Midbrain (tissue), 1 donor: ENCODE measurements at regions not wholly inside any gene's neighbourhood (a gene's known extent, or its start where the extent isn't known, plus 50 kb on each side); places are given as distances from the start of the nearest gene placed in this dataset.

Source experiments
- DNase-seq: peaks from one replicate; lab custom pipeline; 2025; lab: John Stamatoyannopoulos, UW

- no peak for DNase-seq
Observed at GRCh38 chr1:221162352-221162751, 283.1 kb downstream of the HLX start.

DNA sequence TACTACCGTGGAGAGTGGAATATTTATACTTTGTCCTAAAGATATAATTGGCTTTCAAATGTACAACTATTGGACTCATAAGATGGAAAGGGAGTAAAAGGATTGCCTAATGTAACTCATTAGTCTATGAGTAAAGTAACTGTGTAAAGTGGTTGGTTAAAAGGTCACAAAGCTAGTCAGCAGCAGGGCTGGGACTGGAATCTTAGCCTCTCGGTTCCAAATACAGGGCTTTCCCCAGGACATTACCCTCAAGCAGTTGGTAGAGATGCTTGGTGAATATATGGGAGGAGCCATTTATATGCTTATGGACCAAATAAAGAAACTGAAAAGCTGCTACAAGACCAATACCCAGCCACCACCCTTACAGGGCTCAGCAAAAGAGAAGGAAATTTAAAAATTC, 283.7 kb downstream of the HLX start:
- no peak for DNase-seq

- no peak for DNase-seq
Observed at GRCh38 chr1:221164029-221164428, 284.8 kb downstream of the HLX start.

DNA sequence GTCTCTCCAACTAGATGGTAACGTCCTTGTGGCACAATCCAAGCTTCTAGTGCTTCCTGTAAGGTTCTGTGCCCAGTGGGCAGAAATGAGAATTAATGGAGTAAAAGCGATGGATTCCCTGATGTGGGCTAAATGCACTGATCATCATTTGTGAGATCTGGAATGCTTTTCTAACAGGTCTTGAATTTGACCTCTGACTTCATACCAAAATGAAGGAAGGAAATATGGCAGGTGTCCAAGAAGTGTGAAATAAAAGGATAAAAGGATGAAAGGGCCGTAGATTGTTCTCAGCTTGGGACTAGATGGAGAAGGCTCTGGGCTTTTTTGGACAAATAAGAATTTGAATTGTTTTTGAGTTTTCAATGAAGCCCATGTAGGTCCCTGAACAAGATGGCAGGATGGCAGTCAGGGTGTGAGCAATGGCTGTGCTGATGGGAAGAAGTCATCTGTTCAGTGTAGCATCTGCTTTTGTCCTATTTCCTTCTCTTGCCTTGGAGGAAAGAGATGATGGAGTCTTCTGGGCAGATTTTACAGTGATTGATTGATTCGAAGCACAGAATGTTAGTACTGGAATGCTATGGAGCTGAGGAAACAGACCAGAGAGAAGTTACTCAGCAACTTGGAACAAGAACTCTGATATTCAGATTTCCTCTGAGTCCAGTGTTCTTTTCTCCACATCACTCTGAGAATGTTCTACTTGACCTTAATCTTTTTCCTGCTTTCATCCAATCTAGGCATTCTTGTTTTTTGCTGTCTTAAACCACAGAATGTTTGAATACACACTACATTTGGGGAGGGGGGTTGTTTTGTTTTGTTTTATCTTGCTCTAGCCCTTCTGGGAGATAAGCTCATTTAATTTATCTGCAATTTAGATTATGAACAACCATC, 286.0 kb downstream of the HLX start:
- no peak for DNase-seq

DNA sequence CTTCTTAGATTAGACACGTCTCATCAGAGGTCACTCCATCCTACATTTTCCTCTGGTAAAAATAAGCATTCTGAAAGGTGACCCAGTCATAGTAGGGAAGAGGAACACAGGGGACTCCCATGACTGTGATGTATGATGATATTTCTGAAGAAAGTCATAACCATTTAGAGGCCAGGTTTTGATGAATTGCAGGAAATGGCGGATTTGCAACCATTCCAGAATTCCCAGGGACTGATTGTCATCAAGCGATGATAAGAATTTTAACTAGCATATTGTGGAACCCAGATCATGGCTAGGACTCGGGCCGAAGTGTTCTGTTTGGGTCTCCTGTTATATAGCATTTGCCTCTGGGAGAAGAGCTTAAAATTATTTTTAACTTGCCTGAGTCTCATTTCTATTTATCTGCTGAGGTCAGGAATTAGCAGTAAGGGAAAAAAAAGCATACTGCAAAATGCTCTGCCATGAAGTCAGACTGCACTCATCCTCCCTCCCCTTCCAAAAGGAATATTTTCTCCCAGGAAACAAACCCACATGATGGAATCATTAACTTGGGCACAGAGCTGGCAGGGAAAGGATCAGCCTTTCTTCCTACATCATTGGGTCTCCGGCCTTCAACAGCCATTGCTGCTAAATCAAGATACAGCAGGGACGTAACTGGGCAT, 286.7 kb downstream of the HLX start:
- no peak for DNase-seq

- no peak for DNase-seq
Observed at GRCh38 chr1:221166559-221167318, 287.5 kb downstream of the HLX start.

DNA sequence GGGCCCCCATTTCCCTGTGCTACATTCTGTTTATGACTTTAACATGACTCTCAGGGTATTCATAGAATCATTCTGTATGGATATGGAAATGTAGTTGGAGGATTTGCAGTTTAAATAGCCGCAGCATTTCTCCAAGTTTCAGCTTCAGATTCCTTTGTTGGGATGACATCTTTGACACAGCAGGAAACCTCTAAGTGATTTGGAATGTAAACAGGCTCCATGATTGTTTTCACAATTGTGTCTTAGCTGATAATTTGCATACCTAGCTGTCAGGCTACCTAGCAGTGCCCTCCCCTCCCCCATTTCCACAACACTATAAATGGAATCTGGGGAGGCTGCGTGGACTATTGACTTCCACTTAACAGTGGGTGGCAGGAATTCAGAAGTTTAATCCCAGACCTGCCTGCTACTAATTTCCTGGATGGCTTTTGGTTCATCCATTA, 290.2 kb downstream of the HLX start:
- DNase-seq: no peak

DNA sequence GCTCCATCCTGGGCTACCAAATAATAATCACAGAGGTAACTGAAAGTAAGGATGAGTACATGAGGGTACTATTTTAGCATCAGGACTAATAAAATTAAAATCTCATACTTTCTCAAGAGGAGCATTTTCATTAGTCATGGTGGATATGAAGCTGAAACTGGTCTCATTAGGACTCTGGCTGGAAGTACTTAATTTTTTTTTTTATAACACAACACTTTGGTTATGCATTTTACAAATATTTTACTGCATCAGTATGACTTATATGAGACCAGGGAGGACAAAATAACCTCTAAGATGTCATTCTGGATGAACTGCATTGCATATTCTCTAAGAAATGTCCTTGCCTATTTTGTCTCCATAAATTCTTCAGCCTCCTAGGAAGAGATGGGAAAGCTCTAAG, 290.9 kb downstream of the HLX start:
- no peak for DNase-seq

DNA sequence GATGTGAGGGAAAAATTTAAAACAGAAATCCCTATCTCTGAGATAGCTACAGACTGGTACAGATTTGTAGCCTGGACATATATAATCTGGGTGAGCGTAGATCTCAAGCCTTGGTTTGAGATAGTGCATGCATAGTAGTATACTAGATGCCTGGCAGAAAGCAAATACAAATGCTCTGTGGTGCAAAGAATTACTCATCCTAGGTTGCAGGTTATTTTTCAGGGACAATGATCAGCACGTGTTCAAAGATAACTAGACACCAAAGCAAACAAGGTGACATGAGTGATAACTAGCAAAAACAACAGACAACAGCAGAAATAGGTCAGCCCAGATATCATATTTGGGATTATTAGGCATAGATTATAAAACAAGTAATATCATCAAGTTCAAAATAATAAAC, 292.5 kb downstream of the HLX start:
- DNase-seq: no peak

GRCh38 chr1:221172841-221173240, 293.6 kb downstream of the HLX start:
- DNase-seq: no peak

DNA sequence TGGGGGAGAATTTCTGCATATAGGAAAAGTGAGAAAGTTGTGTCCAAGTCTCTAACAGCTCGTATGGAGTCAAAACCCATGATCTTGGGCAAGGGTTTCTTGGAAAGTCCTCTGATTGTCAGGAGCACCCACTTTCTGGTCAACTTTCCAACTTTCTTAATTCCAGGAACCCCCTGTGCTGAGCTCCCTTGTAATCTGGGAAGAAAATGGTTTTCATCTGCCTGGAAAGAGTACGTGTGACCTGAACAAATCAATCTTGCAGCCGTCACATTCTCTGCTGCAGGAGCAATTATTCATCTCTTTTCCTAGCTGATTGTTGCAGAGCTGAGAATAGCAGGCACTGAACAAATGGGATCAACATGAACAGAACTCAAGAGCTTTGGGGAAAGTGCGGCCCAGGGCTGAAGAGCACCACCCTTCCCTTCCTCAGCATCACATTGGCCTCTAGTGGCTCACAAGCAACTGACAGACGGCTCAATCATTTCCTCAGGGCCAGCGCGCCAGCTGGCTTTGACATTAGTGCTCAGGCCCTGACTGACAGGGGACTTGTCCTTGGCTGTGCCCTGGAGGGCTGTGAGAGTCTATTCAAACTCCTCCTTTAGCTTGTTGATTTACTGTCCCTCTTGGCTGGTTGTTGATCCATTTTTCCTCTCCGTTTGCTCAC, 295.2 kb downstream of the HLX start:
- no peak for DNase-seq

- DNase-seq: no peak
Observed at GRCh38 chr1:221175249-221175648, 296.0 kb downstream of the HLX start.

DNA sequence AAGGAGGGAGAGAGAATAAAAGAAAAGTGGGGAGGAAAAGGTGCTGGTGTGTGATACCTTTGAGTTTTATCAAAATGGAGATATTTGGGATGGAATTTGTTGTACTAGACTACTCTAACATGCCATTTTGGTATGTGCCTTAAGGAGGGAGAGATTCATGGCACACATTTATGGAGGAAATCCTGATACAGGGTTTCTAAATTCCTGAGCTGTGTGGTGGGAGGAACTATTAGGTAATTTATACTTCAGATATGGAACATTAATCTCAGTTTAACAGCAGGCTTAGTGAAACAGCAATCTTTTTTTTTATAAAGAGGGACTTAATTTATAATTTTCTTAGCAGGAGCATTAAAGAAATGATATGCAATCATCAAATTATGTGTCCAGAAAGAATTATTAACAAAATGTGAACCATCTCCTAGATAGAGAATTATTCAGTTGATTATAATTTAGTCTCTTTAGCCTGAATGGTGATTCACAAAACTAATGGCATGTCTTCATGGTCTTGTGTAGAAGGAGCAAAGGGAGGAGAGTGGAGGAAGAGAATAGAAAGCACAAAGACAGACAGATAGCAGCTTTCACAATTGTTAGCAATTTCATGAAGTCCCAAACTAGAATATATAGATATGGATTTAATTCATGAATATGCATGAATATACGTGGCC, 301.6 kb downstream of the HLX start:
- no peak for DNase-seq

GRCh38 chr1:221182791-221183533, 303.7 kb downstream of the HLX start:
- DNase-seq: no peak

GRCh38 chr1:221184131-221184794, 305.0 kb downstream of the HLX start:
- DNase-seq: no peak

DNA sequence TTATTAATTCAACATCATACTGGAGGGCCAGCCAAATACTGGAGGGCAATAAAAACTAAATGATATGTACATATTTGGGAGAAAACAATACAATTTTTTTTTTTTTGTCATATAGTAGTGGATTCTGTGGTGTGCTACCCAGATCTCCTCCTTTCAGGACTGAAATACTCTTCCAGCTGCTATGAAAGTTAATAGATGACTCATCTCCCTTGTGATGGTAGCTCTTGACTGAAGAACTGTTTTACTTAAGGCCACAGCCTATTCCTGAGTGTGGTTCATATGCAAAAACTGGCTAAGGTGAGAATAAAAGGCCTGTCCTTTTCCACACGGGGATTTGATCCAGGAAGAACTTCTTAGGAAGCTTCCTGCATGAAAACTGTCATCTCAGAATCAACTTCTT, 307.9 kb downstream of the HLX start:
- no peak for DNase-seq

DNA sequence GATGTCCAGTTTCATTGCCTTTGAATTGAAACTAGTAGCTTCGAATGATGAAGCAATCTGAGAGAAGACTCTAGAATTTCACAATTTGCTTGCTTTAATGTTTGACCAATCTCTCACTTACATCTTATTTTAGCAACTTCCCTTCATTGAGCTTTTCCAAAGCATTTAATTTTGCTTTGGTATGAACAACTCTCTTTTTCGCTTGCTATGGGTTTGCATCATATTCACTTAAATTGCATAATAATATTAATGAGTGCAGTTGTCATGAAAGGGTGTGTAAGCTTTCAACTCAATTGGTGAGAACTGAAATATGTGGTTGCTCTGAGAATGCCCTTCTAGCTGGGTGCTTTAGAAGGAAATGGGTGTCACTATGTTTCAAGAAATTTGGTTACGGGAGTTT, 309.2 kb downstream of the HLX start:
- DNase-seq: no peak

- DNase-seq: no peak
Observed at GRCh38 chr1:221190249-221190648, 311.0 kb downstream of the HLX start.

DNA sequence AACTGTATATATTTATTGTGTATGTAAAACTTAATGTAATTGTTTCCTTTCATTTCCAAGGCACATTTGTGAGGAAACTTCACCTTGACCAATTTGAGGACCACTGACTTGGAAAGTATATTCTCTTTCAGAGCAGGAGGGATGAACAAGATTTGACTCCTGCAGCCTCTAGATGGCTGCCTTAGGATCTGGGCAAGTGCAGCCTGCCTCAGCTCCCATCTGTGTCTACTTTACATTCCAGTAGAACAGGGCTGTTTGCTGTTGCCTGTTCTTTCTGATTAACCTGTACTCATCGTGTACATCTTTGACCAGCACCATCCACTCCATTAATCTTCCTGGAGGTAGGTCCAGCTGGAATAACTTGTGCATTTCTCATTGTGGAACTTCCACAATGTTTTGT, 312.8 kb downstream of the HLX start:
- DNase-seq: no peak

DNA sequence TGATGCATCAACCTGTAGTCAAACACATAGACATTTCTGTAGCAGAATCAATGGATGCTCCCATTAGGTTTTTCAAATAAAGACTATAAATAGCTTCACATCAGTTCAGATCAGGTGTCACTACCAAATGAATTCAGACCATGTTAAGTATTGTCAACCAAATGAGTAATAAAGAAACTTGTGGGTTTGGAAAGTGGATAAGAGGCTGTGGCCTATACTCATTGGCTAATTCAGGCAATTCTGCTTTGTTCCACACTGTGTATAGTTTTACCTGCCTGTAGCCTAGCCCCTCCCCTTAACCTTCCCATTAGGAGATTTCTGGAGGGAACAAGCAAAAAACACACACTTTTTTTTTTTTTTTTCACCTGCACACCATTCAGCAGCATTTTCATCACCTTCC, 321.2 kb downstream of the HLX start:
- no peak for DNase-seq
